SU-DHL-6 (cell line): ENCODE measurements at regions not wholly inside any gene's neighbourhood (a gene's known extent, or its start where the extent isn't known, plus 50 kb on each side); places are given as distances from the start of the nearest gene placed in this dataset.

Source experiments
- H2AFZ ChIP-seq: fragments of 200-600 bp; sonication (generic); 2 replicates; pipeline ENCODE4 v1.6.1; 2014; ENCODE audit warnings: low read depth, mild to moderate bottlenecking, moderate library complexity, mixed read lengths, antibody characterized with exemption, low read length; ENCODE audit not compliant: severe bottlenecking
- H3F3A ChIP-seq: fragments of 200-600 bp; shearing (Covaris generic); 2 replicates; pipeline ENCODE4 v1.6.0; 2016; ENCODE audit warnings: antibody characterized with exemption, mild to moderate bottlenecking; ENCODE audit not compliant: insufficient read depth
- H3K27ac ChIP-seq: fragments of 200-600 bp; sonication (generic); 2 replicates; pipeline ENCODE4 v1.5.1; 2016; ENCODE audit warnings: low read depth, mild to moderate bottlenecking, low read length, moderate library complexity, mixed read lengths
- H3K27me3 ChIP-seq: fragments of 200-600 bp; sonication (generic), shearing (Covaris generic); 2 replicates; pipeline ENCODE4 v1.6.0; 2014; ENCODE audit warnings: mild to moderate bottlenecking, low read length
- H3K36me3 ChIP-seq: fragments of 200-600 bp; sonication (generic); 2 replicates; pipeline ENCODE4 v1.6.1; 2014; ENCODE audit warnings: mild to moderate bottlenecking, low read length, mixed read lengths
- H3K4me2 ChIP-seq: fragments of 300-600, 200-600 bp; shearing (Covaris generic), sonication (generic); 2 replicates; pipeline ENCODE4 v1.6.0; 2014; ENCODE audit warnings: low read length, low read depth, mild to moderate bottlenecking; ENCODE audit not compliant: poor library complexity, severe bottlenecking
- H3K4me3 ChIP-seq: fragments of 200-600 bp; sonication (generic); 2 replicates; pipeline ENCODE4 v1.5.1; 2014; ENCODE audit warnings: antibody characterized with exemption, low read length, mild to moderate bottlenecking, mixed read lengths; ENCODE audit not compliant: insufficient read depth, poor library complexity, severe bottlenecking
- H3K79me2 ChIP-seq: fragments of 200-600 bp; sonication (generic); 2 replicates; pipeline ENCODE4 v1.6.1; 2014; ENCODE audit warnings: mild to moderate bottlenecking, low read length, moderate library complexity; ENCODE audit not compliant: insufficient read depth
- H3K9ac ChIP-seq: fragments of 200-600 bp; sonication (generic); 2 replicates; pipeline ENCODE4 v1.7.0; 2014; ENCODE audit warnings: mild to moderate bottlenecking, low read length
- H3K9me2 ChIP-seq: fragments of 200-600 bp; sonication (generic); replicated peaks from 2 replicates; pipeline ENCODE4 v1.6.1; 2014; ENCODE audit warnings: low read length; ENCODE audit not compliant: insufficient read depth
- H3K9me3 ChIP-seq: fragments of 200-600 bp; sonication (generic); 2 replicates; pipeline ENCODE4 v1.6.1; 2014; ENCODE audit warnings: low read length, mixed read lengths; ENCODE audit not compliant: insufficient read depth
- H4K20me1 ChIP-seq: fragments of 200-600 bp; sonication (generic); 2 replicates; pipeline ENCODE4 v1.6.1; 2014; ENCODE audit warnings: low read depth, mild to moderate bottlenecking, antibody characterized with exemption, low read length, moderate library complexity, mixed read lengths
- CTCF ChIP-seq: fragments of 200-600 bp; sonication (generic); IDR thresholded peaks from one replicate; pipeline ENCODE4 v1.5.1; 2017; ENCODE audit warnings: antibody characterized with exemption, mild to moderate bottlenecking, low read length, moderate library complexity; ENCODE audit not compliant: insufficient read depth, poor library complexity, severe bottlenecking
- EZH2phosphoT487 ChIP-seq: fragments of 200-600 bp; sonication (generic), shearing (Covaris generic); conservative IDR thresholded peaks from 2 replicates; pipeline ENCODE4 v1.6.1; 2018; ENCODE audit warnings: mild to moderate bottlenecking, antibody characterized with exemption, low read length, moderate library complexity, mixed read lengths

GRCh38 chr1:229062135-229062534 lies 208.8 kb upstream of the RAB4A start:
- Histone ChIP-seq H3K79me2 (no peaks in the 10 kb centered on the region), H4K20me1 (no peaks in the 10 kb centered on the region), H3F3A (no peaks in the 10 kb centered on the region), H3K9me3 (no peaks in the 10 kb centered on the region), H2AFZ (no peak overlapping the region), H3K9ac (no peak overlapping the region), H3K27me3 (no peaks in the 10 kb centered on the region), H3K9me2 (no peaks in the 10 kb centered on the region), H3K4me3 (no peak overlapping the region), H3K4me2 (no peak overlapping the region), H3K27ac (no peak overlapping the region), H3K36me3 (no peaks in the 10 kb centered on the region)
- no peak for TF ChIP-seq EZH2phosphoT487
- TF ChIP-seq CTCF = no peak

GRCh38 chr1:229063154-229063773 lies 207.6 kb upstream of the RAB4A start:
- no peaks in the 10 kb centered on the region for H3K36me3 ChIP-seq
- H3K9me3 ChIP-seq = no peaks in the 10 kb centered on the region
- H3K4me2 ChIP-seq = no peak overlapping the region
- H3K4me3 ChIP-seq = no peak overlapping the region
- H3K79me2 ChIP-seq = no peaks in the 10 kb centered on the region
- H4K20me1 ChIP-seq = no peaks in the 10 kb centered on the region
- no peaks in the 10 kb centered on the region for H3K27me3 ChIP-seq
- no peak overlapping the region for H2AFZ ChIP-seq
- TF ChIP-seq CTCF (no peak), EZH2phosphoT487 (no peak)
- H3K27ac ChIP-seq = no peak overlapping the region
- H3K9ac ChIP-seq = no peak overlapping the region
- H3K9me2 ChIP-seq = no peaks in the 10 kb centered on the region
- no peaks in the 10 kb centered on the region for H3F3A ChIP-seq

- H4K20me1 ChIP-seq = no peaks in the 10 kb centered on the region
- no peaks in the 10 kb centered on the region for H3K36me3 ChIP-seq
- no peaks in the 10 kb centered on the region for H3K79me2 ChIP-seq
- H3K4me3 ChIP-seq = no peak overlapping the region
- H3K4me2 ChIP-seq = no peak overlapping the region
- no peaks in the 10 kb centered on the region for H3F3A ChIP-seq
- no peak for TF ChIP-seq EZH2phosphoT487
- no peak for TF ChIP-seq CTCF
- no peak overlapping the region for H3K27ac ChIP-seq
- no peaks in the 10 kb centered on the region for H3K27me3 ChIP-seq
- H3K9ac ChIP-seq = no peak overlapping the region
- H2AFZ ChIP-seq = no peak overlapping the region
- H3K9me2 ChIP-seq = no peaks in the 10 kb centered on the region
- no peaks in the 10 kb centered on the region for H3K9me3 ChIP-seq
Observed at GRCh38 chr1:229064320-229065168, 206.4 kb upstream of the RAB4A start.
